ENCODE measurements at regions not wholly inside any gene's neighbourhood (a gene's known extent, or its start where the extent isn't known, plus 50 kb on each side); places are given as distances from the start of the nearest gene placed in this dataset.

- TF ChIP-seq CTCF (conservative IDR thresholded peaks at IDR 0.05; ENCODE audit: low read depth, low read length) (no peak), RFX5 (IDR thresholded peaks at IDR 0.05; ENCODE audit: low read depth, low read length) (no peak), RAD21 (IDR thresholded peaks at IDR 0.05; ENCODE audit: low read length) (no peak), POLR2A (IDR thresholded peaks at IDR 0.05; ENCODE audit: low read depth, low read length) (no peak), BHLHE40 (IDR thresholded peaks at IDR 0.05; ENCODE audit: low read depth, low read length) (no peak), CEBPB (IDR thresholded peaks at IDR 0.05; ENCODE audit: low read depth, low read length) (no peak), MAZ (IDR thresholded peaks at IDR 0.05; ENCODE audit: borderline replicate concordance, low read depth, low read length) (no peak), MAFK (IDR thresholded peaks at IDR 0.05; ENCODE audit: low read depth, low read length) (no peak), USF2 (IDR thresholded peaks at IDR 0.05; ENCODE audit: low read depth, low read length) (no peak), SMC3 (IDR thresholded peaks at IDR 0.05; ENCODE audit: low read depth, low read length) (no peak), FOS (IDR thresholded peaks at IDR 0.05; ENCODE audit: low read depth, low read length) (no peak)
These were observed 76.2 kb downstream of the CLDN34 start for GRCh38 chrX:10043386-10043785.

Measured in IMR-90 (cell line).